HG02798 (cell line): ENCODE measurements at regions not wholly inside any gene's neighbourhood (a gene's known extent, or its start where the extent isn't known, plus 50 kb on each side); places are given as distances from the start of the nearest gene placed in this dataset.

Source experiments
- ATAC-seq: cut with Tn5 transposase; IDR thresholded peaks from one replicate; pipeline ENCODE4 v1.9.1; 2021; ENCODE audit warnings: mild to moderate bottlenecking; ENCODE audit not compliant: unreplicated experiment, poor library complexity

GRCh38 chr14:80146941-80147340 is 64.4 kb downstream of the DIO2 start:
- no peak for ATAC-seq

- ATAC-seq: no peak
Measured at GRCh38 chr14:80136358-80136757, 74.9 kb downstream of the DIO2 start.

- ATAC-seq: no peak
Measured at GRCh38 chr14:80135305-80136088, 75.8 kb downstream of the DIO2 start.

GRCh38 chr14:80134321-80134720 is 77.0 kb downstream of the DIO2 start:
- no peak for ATAC-seq

- no peak for ATAC-seq
Measured at GRCh38 chr14:80133457-80133856, 77.8 kb downstream of the DIO2 start.

GRCh38 chr14:80127466-80127865 is 83.8 kb downstream of the DIO2 start:
- no peak for ATAC-seq

- no peak for ATAC-seq
Measured at GRCh38 chr14:80124794-80125193, 86.5 kb downstream of the DIO2 start.

GRCh38 chr14:80117876-80118275 is 93.4 kb downstream of the DIO2 start:
- no peak for ATAC-seq

- no peak for ATAC-seq
Measured at GRCh38 chr14:80116157-80116556, 95.1 kb downstream of the DIO2 start.

- no peak for ATAC-seq
Measured at GRCh38 chr14:80110721-80111120, 100.6 kb downstream of the DIO2 start.

- no peak for ATAC-seq
Measured at GRCh38 chr14:80109055-80109454, 102.2 kb downstream of the DIO2 start.

GRCh38 chr14:80108430-80108829 is 102.9 kb downstream of the DIO2 start:
- no peak for ATAC-seq

GRCh38 chr14:80105488-80105994 is 105.8 kb downstream of the DIO2 start:
- ATAC-seq: no peak

GRCh38 chr14:80101835-80102234 is 109.5 kb downstream of the DIO2 start:
- no peak for ATAC-seq

- no peak for ATAC-seq
Measured at GRCh38 chr14:80100681-80101080, 110.6 kb downstream of the DIO2 start.

- no peak for ATAC-seq
Measured at GRCh38 chr14:80095623-80096022, 115.7 kb downstream of the DIO2 start.

GRCh38 chr14:80087411-80087810 is 123.9 kb downstream of the DIO2 start:
- no peak for ATAC-seq

GRCh38 chr14:80084196-80084595 is 127.1 kb downstream of the DIO2 start:
- ATAC-seq: no peak

GRCh38 chr14:80080601-80081000 is 130.7 kb downstream of the DIO2 start:
- ATAC-seq: no peak

- ATAC-seq: no peak
Measured at GRCh38 chr14:80078501-80078900, 132.8 kb downstream of the DIO2 start.

- ATAC-seq: no peak
Measured at GRCh38 chr14:80077262-80077661, 134.0 kb downstream of the DIO2 start.

- no peak for ATAC-seq
Measured at GRCh38 chr14:80074900-80075574, 136.3 kb downstream of the DIO2 start.
